Suppressor macrophage treated with lipopolysaccharide for 1 hour (primary cell): ENCODE measurements at regions not wholly inside any gene's neighbourhood (a gene's known extent, or its start where the extent isn't known, plus 50 kb on each side); places are given as distances from the start of the nearest gene placed in this dataset.

Experiments
- DNase-seq, 3 donors: peaks; one replicate each; pipeline ENCODE4 v3.0.0-alpha.2; 2020 to 2022

DNA sequence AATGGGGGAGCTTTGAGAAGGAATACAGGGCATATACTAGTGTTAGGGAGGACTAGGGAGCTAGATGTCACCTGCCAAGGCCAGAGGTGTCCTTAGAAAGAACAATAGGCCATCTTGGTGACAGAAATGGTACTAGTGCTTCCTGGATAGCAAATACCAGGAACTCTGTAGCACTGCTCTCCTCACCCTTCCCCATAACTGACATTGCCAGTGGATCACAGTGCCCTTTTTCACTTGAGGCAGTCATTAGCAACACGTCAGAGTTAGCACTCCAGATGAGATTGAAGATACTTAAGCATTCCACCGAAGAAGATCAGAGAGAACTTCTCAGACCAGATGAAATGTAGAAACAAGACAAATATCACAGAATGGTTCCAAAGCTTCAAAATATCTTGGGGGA, 103.1 kb upstream of the PDZRN3 start:
- no peak for DNase-seq

DNA sequence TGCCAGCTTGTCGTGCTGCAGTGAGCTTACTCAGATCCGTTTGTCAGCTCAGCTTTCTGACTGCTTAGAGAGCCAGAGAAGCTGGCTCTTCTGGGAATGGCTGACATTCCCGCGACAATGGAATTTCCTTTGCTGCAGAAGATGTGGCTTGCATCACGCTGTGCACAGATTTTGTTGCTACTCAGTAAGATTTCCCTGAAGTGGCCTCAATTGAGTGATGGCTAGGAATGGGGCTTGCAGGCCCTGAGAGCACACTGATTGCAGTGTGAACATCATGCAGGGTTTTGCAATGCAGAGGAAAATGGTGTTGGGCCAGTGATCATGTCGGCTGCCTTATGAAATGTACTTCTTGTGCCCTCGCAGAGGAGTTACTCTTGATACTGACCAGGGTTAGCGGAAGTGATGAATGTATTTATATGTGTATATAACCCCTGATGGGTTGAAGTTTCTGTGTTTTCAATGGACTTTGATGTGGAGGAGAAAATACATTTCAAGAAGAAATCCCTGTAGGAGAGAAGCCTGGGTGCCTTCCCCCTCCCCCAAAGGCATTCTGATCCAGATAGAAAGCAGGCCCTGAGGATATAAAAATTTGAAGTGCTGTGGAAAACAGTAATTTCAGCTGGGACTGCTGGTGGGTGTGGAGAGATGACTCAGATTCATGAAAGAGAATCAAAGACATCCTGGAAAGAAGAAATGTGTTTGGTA, 102.5 kb upstream of the PDZRN3 start:
- DNase-seq = no peak

DNA sequence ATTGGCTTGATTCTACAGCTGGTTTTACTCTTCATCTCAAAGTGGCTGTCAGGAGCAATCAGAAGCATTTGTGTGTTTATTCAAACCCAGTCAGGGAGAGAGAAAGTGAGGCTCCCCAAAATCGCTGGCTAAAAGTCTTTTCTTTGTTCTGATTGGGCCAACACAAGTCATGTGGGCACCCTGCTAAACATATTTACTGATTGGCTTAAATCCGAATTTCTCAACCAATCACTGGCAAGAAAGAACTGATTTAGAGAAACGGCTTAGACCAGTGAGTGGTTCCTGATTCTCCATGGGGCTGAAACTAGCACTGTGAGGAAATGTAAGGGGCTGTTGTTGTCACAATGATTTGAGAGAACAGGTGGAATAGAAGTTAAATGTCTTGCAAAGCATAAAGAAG, 98.9 kb upstream of the PDZRN3 start:
- DNase-seq = no peak

DNA sequence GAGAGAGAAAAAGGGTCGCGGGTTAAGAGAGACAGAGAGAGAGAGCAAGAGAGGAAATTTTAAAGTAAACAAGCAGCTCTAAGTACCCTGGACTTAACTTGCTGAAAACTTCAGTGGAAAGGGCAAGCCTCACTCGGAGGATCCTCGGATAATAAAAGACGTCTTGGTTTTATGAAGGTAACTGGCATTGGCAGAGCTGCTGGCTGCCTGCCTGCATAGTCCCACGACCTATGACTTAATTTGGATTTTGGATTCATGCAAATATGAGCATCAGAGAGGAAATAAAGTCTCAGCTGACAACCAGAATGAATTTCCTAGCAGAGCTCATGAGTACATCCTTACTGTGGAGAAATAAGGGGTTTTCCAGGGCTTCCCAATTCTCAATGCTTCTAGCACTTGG, 95.1 kb upstream of the PDZRN3 start:
- peak in 1 of 3 donors; percentile 21 for DNase-seq

DNA sequence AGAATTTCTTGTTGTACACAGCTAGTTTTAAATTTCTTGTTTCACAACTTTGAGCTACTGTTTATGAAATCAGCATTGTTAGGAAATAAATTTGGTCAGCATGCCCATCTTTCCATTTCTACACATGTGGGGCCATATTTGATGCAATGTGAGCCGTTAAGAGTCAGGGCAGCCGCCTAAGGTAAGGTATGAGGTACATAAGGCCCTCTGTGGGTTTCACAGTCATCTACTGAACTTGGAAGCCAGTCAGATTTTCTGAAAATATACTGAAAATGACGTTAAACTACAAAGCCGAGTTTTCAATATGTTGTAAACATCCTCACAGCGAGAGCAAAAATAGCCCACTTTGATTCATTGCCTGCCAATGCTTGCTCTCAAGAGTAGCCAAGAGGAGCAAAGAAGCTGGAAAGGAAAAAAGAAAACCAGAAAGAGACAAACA, 94.7 kb upstream of the PDZRN3 start:
- DNase-seq = no peak

DNA sequence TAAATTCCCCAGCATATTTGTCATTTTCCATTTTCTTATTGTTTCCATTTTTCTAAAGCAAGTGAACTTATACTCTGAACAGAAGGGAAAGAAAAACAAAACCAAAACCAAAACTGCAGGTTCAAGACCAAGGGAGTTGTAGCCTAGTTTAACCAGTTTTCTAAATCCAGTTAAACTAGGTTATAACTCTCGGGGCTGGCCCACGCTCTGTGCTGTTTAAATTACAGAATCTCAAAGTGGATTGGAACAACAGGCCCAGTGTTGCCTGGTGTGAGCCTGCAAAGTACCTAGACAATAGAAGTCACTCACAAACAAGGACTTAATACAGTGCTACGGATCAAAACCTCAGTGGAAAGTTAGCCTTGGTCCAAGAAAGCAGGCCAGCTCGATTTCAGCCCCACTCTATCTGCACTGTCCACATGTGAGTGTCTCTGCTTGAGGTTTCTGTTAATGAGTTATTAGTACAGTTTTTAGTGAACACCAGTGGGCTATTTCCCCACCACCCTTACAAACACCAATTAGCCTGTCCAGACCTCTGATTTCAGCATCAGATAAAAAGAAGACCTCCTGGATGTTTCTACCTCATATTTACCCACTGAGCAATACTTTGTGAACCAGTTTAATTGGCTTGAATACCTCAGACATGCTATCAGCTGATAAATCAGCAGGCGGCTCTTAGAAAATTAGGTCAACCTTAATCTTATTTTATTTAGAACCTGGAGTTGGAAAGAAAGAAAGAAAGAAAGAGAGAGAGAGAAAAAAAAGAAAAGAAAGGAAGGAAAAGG, 93.8 kb upstream of the PDZRN3 start:
- no peak for DNase-seq

DNA sequence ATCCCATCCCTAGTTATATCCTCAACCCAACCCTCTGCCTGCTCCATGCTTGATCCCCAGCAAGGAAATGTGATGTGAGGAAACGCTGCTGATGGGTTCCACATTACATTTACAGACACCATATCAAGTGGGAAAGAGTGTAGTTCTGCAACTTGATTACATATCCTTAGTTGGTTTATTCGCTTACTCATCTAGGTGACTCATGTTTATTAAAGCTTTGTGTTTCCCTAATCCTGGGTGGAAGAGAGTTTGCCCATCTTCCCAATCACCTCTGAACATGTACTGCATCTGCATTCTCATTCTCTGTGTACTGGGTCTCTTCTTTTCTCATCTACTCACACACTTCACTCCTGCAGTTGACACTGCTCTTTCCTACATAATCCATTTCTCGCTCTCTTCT, 91.7 kb upstream of the PDZRN3 start:
- DNase-seq = no peak

DNA sequence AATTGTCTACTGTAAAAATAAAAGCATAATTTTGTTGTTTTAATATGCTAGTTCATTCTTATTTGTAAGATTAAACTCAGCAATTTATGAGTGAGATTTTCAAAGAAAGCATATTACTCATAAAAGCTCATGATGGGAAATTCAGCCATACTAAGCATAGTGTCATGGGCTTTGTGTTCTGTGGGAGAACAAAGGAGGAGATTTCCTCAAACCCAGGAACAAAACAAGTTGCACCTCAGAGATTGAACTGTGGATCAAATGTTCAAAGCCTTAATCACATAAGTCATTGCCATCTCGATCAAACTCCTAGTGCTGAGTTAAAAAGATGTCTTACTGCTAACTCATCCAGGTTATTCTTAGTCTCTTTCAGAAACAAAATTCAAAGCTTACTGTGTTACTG, 85.6 kb upstream of the PDZRN3 start:
- DNase-seq = no peak

DNA sequence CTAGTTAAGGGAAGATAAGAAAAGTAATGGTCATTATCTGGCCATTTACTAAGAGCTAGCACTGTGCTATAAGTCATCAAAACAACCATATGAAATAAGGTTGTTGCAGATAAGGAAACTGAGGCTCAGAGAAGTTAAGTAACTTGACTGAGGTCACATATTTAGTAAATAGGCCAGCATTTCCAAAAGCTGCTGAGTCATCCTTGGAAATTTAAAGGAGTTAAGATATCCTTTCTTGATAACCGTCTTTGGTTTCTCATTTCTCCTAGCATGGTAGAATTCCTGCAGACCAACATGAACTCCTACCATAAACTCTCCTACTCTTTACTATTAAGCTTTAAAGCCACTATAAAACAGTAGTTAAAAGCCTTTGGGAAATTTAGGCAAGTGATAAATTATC, 85.0 kb upstream of the PDZRN3 start:
- no peak for DNase-seq

DNA sequence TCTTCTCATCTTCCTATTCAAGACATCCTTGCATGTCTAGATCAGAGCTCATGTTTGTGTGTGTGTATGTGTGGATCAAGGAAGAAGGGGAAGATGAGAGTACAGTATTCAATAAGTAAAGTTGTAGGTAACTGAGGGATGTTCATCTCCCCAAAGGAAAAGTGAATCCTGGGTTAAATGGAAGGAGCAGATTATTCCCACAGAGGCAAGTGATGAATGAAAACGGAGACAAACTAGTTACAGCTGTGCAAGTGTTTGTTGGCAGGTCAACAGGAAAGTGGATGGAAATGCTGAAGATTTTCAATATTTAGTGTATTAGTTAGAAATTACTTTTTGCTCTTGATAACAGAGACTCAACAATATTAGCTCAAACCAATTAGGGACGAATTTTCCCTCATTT, 84.2 kb upstream of the PDZRN3 start:
- no peak for DNase-seq

DNA sequence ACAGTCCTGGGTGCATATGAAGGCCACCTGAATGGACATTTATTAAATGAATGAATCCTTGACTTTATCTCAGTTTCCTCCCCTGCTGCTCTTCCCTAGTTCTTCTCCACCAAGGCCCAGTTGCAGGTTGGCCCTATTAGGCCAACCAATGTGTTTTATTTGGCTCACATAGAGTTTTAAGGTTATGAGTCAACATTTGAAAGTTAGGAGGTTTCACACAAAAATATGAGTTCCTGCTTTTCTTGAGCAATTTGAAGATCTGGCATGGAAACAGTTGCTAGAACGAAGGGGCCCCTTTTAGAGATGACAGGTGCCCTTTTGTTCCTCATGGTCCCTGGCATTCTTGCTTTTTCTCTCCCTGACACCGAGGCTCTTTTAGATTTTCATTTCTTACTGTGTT, 83.0 kb upstream of the PDZRN3 start:
- DNase-seq = no peak

DNA sequence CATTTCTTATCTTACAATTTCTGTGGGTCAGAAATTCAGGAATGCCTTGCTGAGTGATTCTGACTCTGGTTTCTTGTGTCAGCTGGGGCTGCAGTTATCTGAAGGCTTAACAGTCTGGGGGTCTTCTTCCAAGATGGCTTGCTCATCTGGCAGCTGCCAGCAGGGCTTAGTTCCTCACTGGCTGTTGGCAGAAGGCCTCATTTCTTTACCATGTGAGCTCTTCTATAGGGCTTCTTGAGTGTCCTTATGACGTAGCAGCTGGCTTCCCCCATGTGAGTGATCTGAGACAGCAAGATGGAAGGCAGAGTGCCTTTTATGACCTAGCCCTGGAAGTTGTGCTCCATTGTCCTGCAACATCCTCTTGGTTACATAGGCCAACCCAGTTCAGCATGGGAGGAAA, 82.0 kb upstream of the PDZRN3 start:
- no peak for DNase-seq

DNA sequence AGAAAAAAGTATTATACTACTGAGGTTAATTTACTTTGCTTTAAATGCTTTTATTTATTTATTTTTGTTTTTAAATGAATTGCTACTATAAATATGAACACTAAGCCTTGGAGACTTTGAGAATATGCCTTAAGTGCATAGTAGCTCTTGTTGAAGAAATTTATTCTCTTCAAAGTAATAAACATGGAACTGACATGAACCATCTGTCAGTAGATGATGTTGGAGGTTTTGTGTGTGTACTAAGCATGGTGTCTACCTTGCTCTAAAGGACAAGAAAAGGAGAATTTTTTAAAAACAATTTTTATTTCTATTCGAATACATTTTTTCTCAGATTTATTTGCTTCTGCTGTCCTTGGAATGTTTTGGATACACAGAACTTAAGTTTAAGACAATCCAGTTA, 81.1 kb upstream of the PDZRN3 start:
- no peak for DNase-seq

DNA sequence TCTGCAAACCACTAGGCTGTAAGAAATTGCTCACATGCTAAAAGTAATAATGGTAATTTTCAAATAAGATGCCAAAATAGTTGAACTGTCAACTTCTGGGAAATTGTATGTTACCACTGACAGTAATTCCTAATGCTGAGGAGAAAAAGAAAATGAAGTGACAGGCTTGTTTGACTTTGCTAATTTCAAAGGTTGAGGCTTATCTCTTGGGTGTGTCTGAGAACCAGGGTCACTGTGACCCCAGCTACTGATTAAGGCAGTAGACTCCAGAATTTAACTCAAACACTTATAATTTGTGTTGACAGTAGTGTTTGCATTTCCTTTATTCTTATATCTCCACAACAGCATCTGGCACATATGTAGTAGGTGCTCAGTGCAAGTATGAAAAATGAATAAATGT, 74.6 kb upstream of the PDZRN3 start:
- DNase-seq = no peak

DNA sequence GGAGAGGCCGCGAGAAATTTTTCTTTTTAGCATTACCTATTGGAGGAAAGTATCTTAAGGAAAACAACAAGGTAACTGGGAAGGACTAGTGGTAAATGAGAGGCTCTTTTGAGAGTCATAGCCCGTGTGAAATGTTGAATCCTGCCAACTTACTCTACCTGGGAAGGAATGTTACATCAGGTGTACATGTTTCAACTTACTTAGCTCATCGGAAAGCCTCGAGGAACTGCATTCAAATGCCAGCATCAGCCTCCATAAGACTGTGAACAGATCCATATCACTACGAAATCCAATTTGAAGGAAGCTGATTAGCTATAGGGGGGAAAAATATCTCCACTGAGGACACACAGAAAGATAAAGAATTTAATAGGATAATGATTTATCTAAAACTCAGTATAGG, 72.3 kb upstream of the PDZRN3 start:
- DNase-seq = no peak

DNA sequence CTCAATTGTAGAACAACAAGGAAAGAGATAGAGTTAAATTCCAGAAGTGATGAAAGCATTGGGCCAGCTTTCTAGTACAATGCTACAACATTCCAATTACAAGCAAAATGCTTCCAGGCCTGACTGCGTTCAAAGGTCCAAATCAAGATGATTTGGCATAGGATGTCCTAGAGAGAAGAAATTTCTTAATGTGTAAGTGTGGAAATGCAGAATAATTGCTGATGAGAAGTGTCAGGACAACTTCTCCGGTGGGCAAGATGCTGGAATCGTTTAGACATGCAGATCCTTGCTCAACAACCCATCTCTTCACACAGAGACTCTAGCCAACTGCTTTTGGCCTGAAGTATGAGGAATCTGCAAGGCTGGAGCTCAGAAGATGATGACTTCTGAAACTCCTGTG, 71.1 kb upstream of the PDZRN3 start:
- DNase-seq = no peak

DNA sequence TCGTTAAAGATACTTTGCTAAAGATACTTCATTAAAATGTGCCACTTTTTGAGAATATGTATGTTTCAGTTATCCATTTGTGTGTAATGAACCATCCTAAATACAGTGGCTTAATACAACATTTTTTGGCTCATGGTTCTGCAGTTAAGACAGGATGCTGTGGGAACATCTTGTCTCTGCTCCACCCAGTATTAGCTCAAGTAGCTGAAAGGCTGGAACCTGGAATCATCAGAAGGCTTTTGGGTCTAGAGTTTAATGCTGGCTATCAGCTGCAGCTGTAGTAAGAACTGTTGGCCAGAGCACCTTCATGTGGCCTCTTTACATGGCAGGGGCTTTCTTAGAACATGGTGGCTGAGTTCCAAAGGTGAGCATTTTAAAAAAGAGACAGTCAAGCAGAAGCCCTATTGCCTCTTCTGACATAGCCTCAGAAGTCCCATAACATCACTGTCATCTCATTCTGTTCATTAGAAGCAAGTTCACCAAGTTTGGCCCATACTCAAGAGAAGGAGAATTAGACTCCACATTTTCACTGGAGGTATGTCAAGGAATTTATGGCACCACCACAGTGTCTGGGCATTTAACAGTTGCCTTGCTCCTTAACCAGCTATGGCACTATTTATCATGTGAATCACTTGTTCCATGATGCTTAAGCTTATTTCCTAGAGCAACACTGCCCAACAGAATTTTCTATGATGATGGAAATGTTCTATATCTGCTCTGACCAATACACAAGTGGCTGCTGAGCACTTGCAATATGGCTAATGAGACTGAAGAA, 70.4 kb upstream of the PDZRN3 start:
- no peak for DNase-seq

DNA sequence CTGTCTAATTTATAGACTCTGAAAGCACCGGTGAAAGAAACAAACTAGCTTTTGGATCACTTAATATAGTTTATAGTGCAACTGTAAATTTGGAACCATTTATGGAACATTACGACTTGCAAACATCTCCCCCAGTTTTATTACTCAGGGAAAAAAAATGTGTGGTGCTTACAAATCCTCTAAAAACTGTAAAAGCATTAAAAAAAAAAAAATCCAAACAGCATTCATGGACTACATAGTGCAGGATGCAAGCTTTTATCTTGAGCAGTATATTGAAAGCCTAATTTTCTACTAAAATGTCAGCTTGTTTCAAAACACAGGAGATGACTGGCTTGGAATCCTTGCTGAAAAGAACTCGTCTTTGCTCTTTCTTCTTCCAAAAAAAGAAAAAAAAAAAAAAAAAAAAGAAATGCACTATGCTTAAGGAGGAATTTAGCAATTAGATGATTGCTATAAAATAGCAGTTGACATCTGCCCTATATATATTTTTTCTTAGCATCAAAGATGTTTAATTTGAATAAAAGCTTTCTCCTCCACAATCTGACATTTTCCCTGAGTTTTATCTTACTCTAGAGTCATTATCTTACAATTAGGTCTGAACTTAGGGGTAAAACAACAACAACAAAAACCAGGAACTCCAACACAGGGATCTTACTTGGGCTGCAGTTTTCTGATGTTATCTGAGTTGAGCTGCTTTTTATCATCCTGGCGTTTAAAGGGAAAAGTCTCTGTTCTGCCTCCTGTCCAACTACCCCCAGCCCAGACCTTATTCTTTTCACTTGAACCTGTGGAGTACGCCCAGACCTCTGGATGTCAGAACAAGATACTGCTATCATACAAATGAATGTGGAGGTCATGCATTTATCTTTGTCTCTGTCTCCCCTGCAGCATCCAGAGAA, 62.6 kb upstream of the PDZRN3 start:
- DNase-seq = no peak

DNA sequence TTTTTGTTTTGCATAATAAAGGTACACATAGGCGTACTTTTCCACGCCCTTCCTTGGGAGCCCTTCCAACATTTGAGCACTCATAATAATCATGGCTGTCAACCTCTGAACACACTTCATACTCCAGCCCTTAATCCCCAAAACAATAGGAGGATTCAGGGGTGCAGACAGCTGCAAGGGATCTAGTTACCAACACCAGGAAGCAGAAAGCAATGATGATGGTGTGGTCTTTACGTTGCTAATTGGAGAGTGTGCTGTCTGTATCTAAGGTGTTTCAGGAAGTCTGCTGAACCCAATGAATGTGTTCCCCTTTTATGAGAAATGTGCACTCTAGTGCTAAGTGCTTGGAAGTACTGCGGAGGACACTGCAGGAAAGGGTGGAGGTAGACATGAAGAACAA, 60.3 kb upstream of the PDZRN3 start:
- DNase-seq = no peak

DNA sequence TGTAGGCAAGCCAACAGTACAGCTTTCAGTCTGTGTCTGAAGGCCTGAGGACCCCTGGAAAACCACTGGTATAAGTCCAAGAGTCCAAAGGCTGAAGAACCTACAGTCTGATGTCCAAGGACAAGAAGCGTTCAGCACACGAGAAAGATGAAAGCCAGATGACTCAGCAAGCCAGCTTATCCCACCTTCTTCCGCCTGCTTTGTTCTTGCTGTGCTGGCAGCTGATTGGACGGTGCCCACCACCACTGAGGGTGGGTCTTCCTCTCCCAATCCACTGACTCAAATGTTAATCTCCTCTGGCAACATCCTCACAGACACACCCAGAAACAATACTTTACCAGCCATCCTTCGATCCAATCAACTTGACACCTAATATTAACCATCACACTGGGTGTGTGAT, 59.0 kb upstream of the PDZRN3 start:
- no peak for DNase-seq

DNA sequence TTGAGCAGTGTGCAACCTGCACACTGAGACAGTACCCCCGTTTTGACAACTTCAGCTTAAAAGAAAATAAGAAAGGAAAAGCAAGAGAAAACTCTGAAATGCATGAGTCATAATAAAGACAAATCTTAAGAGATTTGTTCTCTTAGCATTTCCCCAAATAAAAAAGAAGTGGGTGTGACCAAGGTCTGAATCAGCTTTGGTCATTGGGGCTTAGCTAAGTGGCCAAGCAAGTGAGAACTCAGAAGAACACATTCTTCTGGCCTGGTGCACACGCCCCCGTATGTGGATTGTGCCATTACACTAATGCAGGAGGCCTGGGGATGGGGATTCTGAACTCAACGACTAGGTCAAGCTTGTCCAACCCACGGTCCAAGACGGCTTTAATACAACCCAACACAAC, 56.9 kb upstream of the PDZRN3 start:
- no peak for DNase-seq

DNA sequence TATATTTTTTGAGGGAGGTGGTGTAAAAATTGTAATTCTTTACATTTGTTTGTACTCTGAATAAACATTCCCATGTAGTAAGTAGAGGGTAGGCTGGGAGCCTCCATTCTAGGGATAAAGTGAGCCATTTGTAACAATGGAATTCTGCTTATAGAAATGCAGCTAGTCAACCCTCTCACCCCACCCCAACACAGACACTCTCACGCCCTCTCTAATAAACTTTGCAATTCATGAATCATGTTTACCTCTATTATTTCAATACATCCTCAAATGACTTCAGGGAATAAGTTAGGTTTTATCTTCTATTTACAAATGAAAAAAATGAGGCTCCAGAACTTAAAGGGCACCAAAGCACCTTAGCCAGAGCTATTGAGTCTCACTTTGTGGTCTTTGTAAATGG, 56.5 kb upstream of the PDZRN3 start:
- no peak for DNase-seq
